Prostate gland (tissue), 2 donors: ENCODE measurements at regions not wholly inside any gene's neighbourhood (a gene's known extent, or its start where the extent isn't known, plus 50 kb on each side); places are given as distances from the start of the nearest gene placed in this dataset.
"Not testable (repeated sequence)": the region's sequence is repeated elsewhere in the genome, so short reads cannot be mapped to it uniquely, and the experiment has no call there.

Experiments
- DNase-seq: peaks from one replicate; pipeline ENCODE4 v3.0.0-alpha.2; 2019; ENCODE audit warnings: low spot score
- H3K27ac ChIP-seq, 2 donors: fragments of 200-600 bp; sonication (generic); 2 replicates each; pipeline ENCODE4 v1.5.1; 2017 to 2019
- H3K27me3 ChIP-seq: fragments of 200-600 bp; sonication (generic); replicated peaks from 2 replicates; pipeline ENCODE4 v1.5.1; 2019; ENCODE audit not compliant: insufficient read depth
- H3K36me3 ChIP-seq, 2 donors: fragments of 200-600 bp; sonication (generic); 1 replicate in 1 of 2; 2 replicates in 1 of 2; pipeline versions ENCODE4 v1.5.1 to v1.8.1; 2017 to 2019
- H3K4me1 ChIP-seq: fragments of 200-600 bp; sonication (generic); replicated peaks from 2 replicates; pipeline ENCODE4 v1.5.1; 2019
- H3K4me3 ChIP-seq, 2 donors: fragments of 200-600 bp; sonication (generic); 2 replicates each; pipeline ENCODE4 v1.5.1; 2017 to 2019
- H3K9me3 ChIP-seq: fragments of 200-600 bp; sonication (generic); 2 replicates; pipeline ENCODE4 v1.5.1; 2017
- POLR2A ChIP-seq: fragments of 450-650 bp; IDR thresholded peaks from one replicate; pipeline ENCODE4 v1.6.1; 2016; ENCODE audit warnings: antibody characterized with exemption, mild to moderate bottlenecking
- POLR2AphosphoS5 ChIP-seq: sonication (generic); formaldehyde crosslinking; IDR thresholded peaks from one replicate; pipeline ENCODE4 v1.6.1; 2017; ENCODE audit warnings: antibody characterized with exemption
- WGBS: methylation state at CpG from one replicate; pipeline ENCODE4 v1.1.5; 2018; 5-methylcytosine and 5-hydroxymethylcytosine counted together
- intact Hi-C: fragments of 100-400 bp; cut with DNase I; formaldehyde crosslinking; loops from one replicate; pipeline ENCODE4 v1.14.2; 2022
- TF ChIP-seq, protein P1 (sequence below), 4 experiments: fragments of 200-600 bp in 2 of 4; fragments of 450-650 bp in 2 of 4; sonication (generic) in 2 of 4; IDR thresholded peaks; 1 replicate in 3 of 4; 2 replicates in 1 of 4; pipeline ENCODE4 v1.5.1; 2016 to 2019; ENCODE audit warnings: antibody characterized with exemption in 4 of 4, mild to moderate bottlenecking in 2 of 4, moderate library complexity in 2 of 4

DNA sequence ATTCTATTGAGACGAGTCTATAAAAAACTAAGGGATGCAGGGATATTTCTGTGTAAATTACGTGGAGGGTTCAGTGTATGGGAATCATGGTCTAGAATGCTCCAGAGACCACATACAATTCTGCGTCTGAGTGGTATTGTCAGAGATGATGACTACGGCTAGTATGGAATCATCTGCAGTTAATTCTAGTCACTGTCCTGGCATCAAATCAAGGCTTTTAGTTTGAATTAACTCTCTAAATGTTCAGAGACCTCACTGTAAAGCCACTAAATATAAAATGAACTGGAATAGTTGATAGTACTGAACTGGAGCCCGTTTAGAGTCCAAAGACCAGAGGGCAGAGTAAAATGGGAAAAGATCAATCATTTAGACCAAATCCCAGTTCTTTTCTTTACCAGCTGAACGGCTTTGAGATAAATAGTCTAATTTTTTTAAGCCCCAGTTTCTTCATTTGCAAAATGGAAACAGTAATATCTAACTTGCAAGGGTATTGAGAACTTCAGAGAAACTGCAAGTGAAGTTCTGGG, 599.8 kb downstream of the EBF1 start:
- Histone ChIP-seq H3K27ac (no peak overlapping the region), H3K4me1 (no peaks in the 10 kb centered on the region), H3K27me3 (no peaks in the 10 kb centered on the region), H3K36me3 (no peaks in the 10 kb centered on the region), H3K9me3 (no peaks in the 10 kb centered on the region), H3K4me3 (no peak overlapping the region)
- DNase-seq, result no peak
- no peak for TF ChIP-seq POLR2AphosphoS5
- TF ChIP-seq POLR2A, result no peak
- TF ChIP-seq, protein P1, sequence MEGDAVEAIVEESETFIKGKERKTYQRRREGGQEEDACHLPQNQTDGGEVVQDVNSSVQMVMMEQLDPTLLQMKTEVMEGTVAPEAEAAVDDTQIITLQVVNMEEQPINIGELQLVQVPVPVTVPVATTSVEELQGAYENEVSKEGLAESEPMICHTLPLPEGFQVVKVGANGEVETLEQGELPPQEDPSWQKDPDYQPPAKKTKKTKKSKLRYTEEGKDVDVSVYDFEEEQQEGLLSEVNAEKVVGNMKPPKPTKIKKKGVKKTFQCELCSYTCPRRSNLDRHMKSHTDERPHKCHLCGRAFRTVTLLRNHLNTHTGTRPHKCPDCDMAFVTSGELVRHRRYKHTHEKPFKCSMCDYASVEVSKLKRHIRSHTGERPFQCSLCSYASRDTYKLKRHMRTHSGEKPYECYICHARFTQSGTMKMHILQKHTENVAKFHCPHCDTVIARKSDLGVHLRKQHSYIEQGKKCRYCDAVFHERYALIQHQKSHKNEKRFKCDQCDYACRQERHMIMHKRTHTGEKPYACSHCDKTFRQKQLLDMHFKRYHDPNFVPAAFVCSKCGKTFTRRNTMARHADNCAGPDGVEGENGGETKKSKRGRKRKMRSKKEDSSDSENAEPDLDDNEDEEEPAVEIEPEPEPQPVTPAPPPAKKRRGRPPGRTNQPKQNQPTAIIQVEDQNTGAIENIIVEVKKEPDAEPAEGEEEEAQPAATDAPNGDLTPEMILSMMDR (IDR thresholded peaks at IDR 0.05), result no peak
- intact Hi-C loops, result no loop called here
- 77% methylated on average over 6 of the region's 6 CpGs for WGBS

DNA sequence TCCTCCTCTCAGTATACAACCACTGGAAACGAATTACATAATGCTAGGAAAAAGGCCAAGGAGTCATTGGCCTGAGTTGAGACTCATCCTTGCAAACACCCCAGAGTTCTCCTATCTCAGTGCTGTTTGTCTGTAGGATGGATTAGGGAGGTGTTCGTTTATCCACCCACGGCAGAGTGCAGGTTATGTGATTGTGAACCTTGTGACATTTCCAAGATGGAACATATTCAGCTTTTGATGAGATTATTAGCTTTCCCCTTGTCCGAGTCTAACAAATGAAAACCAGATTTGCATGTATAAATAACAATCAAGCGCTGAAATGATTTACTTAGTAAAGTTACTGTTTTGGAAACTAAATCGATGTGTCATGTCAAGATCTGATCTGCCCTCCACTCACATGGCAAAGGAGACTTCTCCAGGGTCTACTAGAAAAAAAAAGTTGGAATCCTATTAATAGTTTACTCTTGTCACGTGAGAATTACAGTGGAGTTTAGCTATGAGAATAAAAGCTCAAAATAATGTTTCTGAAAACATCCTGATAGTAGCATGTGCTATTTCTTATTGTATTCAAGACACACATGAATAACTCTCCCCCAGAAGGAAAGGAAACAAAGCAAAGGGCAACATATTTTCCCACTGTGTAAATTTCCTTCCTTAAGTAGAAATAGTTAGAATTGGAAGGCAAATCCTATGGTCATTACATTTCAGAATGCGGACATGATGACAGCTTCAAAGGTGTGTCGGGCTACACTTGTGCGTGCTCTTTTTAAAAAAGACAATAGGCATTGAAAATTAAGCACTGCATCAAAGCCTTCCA, 600.4 kb downstream of the EBF1 start:
- Histone ChIP-seq H3K4me3 (no peak overlapping the region), H3K4me1 (no peaks in the 10 kb centered on the region), H3K9me3 (no peaks in the 10 kb centered on the region), H3K27me3 (no peaks in the 10 kb centered on the region), H3K27ac (no peak overlapping the region), H3K36me3 (no peaks in the 10 kb centered on the region)
- no peak for TF ChIP-seq POLR2A
- TF ChIP-seq, protein P1 (IDR thresholded peaks at IDR 0.05), result no peak
- TF ChIP-seq POLR2AphosphoS5, result no peak
- intact Hi-C loops, result no loop called here
- WGBS, result 55% methylated on average over 10 of the region's 10 CpGs
- no peak for DNase-seq

DNA sequence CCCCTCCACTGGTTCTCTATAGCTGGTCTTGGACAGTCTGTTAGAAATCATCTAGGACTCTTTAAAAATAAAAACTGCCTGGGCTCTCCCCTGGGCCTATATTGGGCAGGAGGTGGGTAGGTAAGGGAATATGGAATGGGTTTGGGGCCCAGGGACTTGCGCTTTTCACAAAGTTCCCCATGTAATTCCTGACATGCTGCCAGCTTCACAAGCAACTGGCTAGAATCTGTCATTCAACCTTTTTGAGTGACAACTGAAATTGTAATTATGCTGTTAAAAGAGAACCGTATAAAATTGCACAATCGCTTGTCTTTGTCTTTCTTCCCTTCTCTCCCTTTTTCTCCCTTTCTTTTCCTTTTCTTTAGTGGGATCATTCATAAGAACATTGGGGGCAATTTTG, 603.1 kb downstream of the EBF1 start:
- Histone ChIP-seq H3K4me1 (no peaks in the 10 kb centered on the region), H3K9me3 (no peaks in the 10 kb centered on the region), H3K27me3 (no peaks in the 10 kb centered on the region), H3K4me3 (no peak overlapping the region), H3K36me3 (no peaks in the 10 kb centered on the region), H3K27ac (no peak overlapping the region)
- WGBS, result 79% methylated on average over 3 of the region's 3 CpGs
- intact Hi-C loops, result no loop called here
- TF ChIP-seq, protein P1 (IDR thresholded peaks at IDR 0.05), result no peak
- TF ChIP-seq POLR2A (no peak), POLR2AphosphoS5 (no peak)
- no peak for DNase-seq

DNA sequence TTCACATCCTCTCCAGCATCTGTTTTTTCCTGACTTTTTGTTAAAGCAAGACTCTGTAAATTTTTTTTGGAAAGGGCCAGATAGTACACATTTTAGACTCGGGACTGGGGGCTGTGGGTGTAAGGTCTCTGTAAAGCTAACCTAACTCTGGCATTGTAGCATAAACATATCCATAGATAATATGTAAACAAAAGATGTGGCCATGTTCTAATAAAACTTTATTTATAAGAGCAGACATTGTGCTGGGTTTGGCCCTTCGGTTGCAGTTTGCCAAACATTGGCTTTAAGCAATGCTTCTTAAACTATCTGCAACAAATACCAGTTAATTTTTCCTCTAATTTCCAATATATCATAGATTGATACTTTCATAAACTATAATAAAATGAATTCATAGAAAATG, 605.2 kb downstream of the EBF1 start:
- Histone ChIP-seq H3K4me1 (no peaks in the 10 kb centered on the region), H3K36me3 (no peaks in the 10 kb centered on the region), H3K27me3 (no peaks in the 10 kb centered on the region), H3K4me3 (no peak overlapping the region), H3K9me3 (no peaks in the 10 kb centered on the region), H3K27ac (no peak overlapping the region)
- 92% methylated on average over 2 of the region's 2 CpGs for WGBS
- TF ChIP-seq, protein P1 (IDR thresholded peaks at IDR 0.05), result no peak
- TF ChIP-seq POLR2A (no peak), POLR2AphosphoS5 (no peak)
- no peak for DNase-seq
- intact Hi-C loops, result no loop called here

DNA sequence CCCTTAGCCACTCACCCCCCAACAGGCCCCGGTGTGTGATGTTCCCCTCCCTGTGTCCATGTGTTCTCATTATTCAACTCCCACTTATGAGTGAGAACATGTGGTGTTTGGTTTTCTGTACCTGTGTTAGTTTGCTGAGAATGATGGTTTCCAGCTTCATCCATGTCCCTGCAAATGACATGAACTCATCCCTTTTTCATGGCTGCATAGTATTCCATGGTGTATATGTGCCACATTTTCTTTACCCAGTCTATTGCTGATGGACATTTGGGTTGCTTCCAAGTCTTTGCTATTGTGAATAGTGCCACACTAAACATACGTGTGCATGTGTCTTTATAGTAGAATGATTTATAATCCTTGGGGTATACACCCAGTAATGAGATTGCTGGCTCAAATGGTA, 605.7 kb downstream of the EBF1 start:
- H3K9me3 ChIP-seq, H3K36me3 ChIP-seq, H3K27ac ChIP-seq, DNase-seq, H3K4me1 ChIP-seq, H3K4me3 ChIP-seq, intact Hi-C loops, H3K27me3 ChIP-seq: not testable (repeated sequence)
- WGBS, result 94% methylated on average over 2 of the region's 2 CpGs
